Activated CD8-positive, alpha-beta T cell treated with anti-CD3 and anti-CD28 coated beads, Interleukin-2, amount 10 ng/mL, durations not matched to agents 7 days and 5 days (primary cell): ENCODE measurements at regions not wholly inside any gene's neighbourhood (a gene's known extent, or its start where the extent isn't known, plus 50 kb on each side); places are given as distances from the start of the nearest gene placed in this dataset.
"Not testable (repeated sequence)": the region's sequence is repeated elsewhere in the genome, so short reads cannot be mapped to it uniquely, and the experiment has no call there.

Source experiments
- ATAC-seq: fragments of 150-1000 bp; cut with Tn5 transposase; one replicate; pipeline ENCODE4 v1.10.0; 2021; ENCODE audit warnings: moderate library complexity
- CTCF ChIA-PET: fragments of 350-600 bp; sonication (Branson Sonifier 250); formaldehyde crosslinking; loops from one replicate; lab custom pipeline; 2021; ENCODE audit warnings: antibody characterized with exemption; lab: Charles Lee
- POLR2A ChIA-PET: fragments of 350-600 bp; sonication (Branson Sonifier 250); formaldehyde crosslinking; loops from one replicate; lab custom pipeline; 2021; ENCODE audit warnings: antibody characterized with exemption; lab: Charles Lee
- DNase-seq: peaks from one replicate; pipeline ENCODE4 v3.0.0-alpha.2; 2020
- H3K27ac Mint-ChIP-seq: one replicate; pipeline ENCODE4 v1.8.0; 2021; ENCODE audit warnings: mild to moderate bottlenecking, mixed read lengths
- H3K27me3 Mint-ChIP-seq: one replicate; pipeline ENCODE4 v1.8.0; 2021; ENCODE audit warnings: low read depth, mixed read lengths
- H3K36me3 Mint-ChIP-seq: one replicate; pipeline ENCODE4 v1.8.0; 2021; ENCODE audit warnings: low read depth, mixed read lengths
- H3K4me1 Mint-ChIP-seq: one replicate; pipeline ENCODE4 v1.8.0; 2021; ENCODE audit warnings: low read depth, mixed read lengths
- H3K4me3 Mint-ChIP-seq: one replicate; pipeline ENCODE4 v1.8.0; 2021; ENCODE audit warnings: mild to moderate bottlenecking, mixed read lengths
- H3K9me3 Mint-ChIP-seq: one replicate; pipeline ENCODE4 v1.8.0; 2022; ENCODE audit warnings: mixed read lengths; ENCODE audit not compliant: insufficient read depth

DNA sequence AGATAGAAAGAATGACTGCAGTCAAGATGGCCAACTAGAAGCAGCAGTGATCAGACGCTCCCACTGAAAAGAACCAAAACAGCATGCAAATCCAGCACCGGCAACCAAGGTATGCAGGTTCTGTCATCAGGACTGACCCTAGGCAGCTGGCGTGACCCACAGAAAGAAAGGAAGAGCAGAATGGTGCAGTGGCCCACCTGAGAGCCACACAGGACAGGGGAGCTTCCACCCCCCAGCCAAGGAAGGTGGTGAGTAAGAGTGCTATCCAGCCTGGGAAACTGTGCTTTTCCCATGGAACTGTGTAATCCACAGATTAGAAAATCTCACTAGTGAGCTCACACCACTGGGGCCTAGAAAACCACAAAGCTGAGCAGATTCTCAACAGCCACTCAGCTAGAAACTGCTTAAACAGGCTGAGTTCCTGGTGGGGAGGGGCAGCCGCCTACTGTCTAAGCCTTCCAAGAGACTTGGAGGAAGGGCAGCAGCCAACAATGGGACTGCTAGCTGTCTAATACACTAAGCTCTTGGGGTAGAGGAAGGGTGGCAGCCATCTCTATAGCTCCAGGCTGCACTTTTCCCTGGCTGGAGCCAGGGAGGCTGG, 127.9 kb downstream of the EVA1A start:
- no peak overlapping the region for H3K27ac Mint-ChIP-seq
- no peak overlapping the region for H3K4me3 Mint-ChIP-seq
- ChIA-PET POLR2A (no interaction called here), CTCF (interaction anchor here (1.2 to 1.3 kb wide), 2 partner anchors 19 to 244 kb away, joined by 3 read pairs; no protein-coding TSS in a partner anchor)
- DNase-seq (no peak), ATAC-seq (no peak)
- H3K27me3 Mint-ChIP-seq, result peaks cover 4% of the 10 kb centered on the region
- no peaks in the 10 kb centered on the region for H3K4me1 Mint-ChIP-seq
- H3K9me3 Mint-ChIP-seq, result no peaks in the 10 kb centered on the region
- H3K36me3 Mint-ChIP-seq, result no peaks in the 10 kb centered on the region

DNA sequence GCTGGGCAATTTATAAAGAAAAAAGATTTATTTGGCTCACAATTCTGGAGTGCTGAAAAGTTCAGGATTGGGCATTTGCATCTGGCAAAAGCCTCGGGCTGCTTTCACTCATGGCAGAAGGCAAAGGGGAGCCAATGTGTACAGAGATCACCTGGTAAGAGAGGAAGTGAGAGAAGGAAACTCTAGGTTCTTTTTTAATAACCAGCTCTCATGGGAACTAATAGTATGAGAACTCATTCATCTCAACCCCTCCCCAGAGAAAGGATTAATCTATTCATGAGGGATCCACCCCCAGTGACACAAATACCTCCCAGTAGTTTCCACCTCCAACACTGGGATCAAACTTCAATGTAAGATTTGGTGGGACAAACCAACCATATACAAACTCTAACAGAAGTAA, 129.0 kb downstream of the EVA1A start:
- H3K9me3 Mint-ChIP-seq, result no peaks in the 10 kb centered on the region

DNA sequence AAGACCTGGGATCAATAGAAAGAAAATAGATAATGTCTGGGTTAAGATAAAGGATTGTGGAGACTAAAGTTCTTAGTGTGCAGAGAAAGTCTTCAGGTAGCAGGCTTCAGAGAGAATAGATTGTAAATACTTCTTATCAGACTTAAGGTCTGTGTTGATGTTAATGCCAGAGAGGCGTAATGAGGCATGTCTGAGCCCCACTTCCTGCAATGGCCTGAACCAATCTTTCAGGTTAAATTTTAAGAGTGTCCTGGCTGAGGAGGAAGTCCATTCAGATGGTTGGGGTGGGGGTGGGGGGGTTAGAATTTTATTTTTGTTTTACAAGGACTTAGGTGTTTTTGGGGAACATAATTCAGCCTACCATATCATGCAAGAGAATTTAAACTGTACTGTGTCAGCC, 129.5 kb downstream of the EVA1A start:
- no peaks in the 10 kb centered on the region for H3K4me1 Mint-ChIP-seq
- H3K27ac Mint-ChIP-seq, result no peak overlapping the region
- DNase-seq, result no peak
- no peak for ATAC-seq
- H3K36me3 Mint-ChIP-seq, result no peaks in the 10 kb centered on the region
- peaks cover 4% of the 10 kb centered on the region for H3K27me3 Mint-ChIP-seq
- no peak overlapping the region for H3K4me3 Mint-ChIP-seq
- POLR2A ChIA-PET, result no interaction called here
- no peaks in the 10 kb centered on the region for H3K9me3 Mint-ChIP-seq
- CTCF ChIA-PET, result no interaction called here

More for the DNA sequence above, 129.0 kb downstream of the EVA1A start:
- H3K4me1 Mint-ChIP-seq, result no peaks in the 10 kb centered on the region
- H3K27ac Mint-ChIP-seq, result no peak overlapping the region
- no peak overlapping the region for H3K4me3 Mint-ChIP-seq
- CTCF ChIA-PET, result no interaction called here
- H3K36me3 Mint-ChIP-seq, result no peaks in the 10 kb centered on the region
- no peak for ATAC-seq
- POLR2A ChIA-PET, result no interaction called here
- no peak for DNase-seq
- H3K27me3 Mint-ChIP-seq, result peaks cover 4% of the 10 kb centered on the region

DNA sequence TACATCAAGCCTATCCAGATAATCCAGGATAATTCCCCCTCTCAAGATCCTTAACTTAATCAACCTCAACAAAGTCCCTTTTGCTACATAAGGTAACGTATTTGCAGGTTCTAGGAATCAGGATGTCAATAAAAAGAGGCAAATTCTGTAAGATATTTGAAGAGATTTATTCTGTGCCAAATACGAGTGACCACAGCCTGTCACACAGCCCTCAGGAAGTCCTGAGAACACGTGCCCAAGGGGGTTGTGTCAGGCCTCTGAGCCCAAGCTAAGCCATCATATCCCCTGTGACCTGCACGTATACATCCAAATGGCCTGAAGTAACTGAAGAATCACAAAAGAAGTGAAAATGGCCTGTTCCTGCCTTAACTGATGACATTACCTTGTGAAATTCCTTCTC, 130.3 kb downstream of the EVA1A start:
- POLR2A ChIA-PET, DNase-seq, CTCF ChIA-PET, H3K9me3 Mint-ChIP-seq, ATAC-seq, H3K36me3 Mint-ChIP-seq, H3K4me3 Mint-ChIP-seq, H3K27me3 Mint-ChIP-seq, H3K27ac Mint-ChIP-seq, H3K4me1 Mint-ChIP-seq: not testable (repeated sequence)

DNA sequence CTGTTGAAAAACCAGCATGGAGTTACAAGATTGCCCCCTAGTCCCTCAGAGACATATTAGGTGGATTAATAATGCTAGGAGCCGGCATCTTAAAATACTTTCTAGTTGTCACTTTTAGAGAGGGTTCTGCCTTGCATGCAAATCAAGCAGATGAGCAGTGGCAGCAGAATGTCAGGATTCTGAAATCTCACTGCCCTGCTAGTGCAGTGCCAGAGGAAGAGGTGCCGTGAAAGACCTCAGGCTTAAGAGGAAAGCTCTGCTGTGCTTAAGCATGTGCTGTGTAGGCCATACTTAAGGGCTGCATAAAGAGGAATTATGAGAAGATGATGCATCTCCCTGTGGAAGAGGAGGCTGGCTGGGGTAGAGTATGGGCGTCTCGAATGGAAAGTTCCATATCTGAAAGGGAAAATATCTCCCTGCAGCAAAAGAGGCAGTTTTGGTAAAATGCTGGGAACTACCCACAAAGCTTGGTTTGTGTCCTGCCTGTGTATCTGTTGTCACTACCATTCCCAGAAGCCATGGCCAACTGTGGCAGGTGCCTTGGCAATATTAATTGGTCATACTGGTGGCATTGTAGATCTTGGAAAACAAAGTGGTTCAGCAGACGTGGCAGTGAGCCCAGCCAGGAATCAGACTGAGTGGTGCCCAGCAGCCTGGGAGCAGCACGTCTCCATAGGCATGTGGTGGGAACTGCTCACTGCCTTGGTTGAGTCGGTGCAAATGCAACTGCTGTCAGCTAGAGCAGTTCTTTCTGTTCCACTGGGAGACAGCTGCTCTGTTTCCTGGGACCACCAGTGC, 131.9 kb downstream of the EVA1A start:
- Mint-ChIP-seq H3K36me3 (no peaks in the 10 kb centered on the region), H3K4me1 (no peaks in the 10 kb centered on the region), H3K27ac (no peak overlapping the region), H3K27me3 (peaks cover 2% of the 10 kb centered on the region), H3K4me3 (no peak overlapping the region), H3K9me3 (no peaks in the 10 kb centered on the region)
- POLR2A ChIA-PET, result no interaction called here
- no peak for DNase-seq
- no peak for ATAC-seq
- CTCF ChIA-PET, result no interaction called here

GRCh38 chr2:75428060-75428459, 132.7 kb downstream of the EVA1A start:
- H3K4me1 Mint-ChIP-seq, result no peaks in the 10 kb centered on the region
- H3K27ac Mint-ChIP-seq, result no peak overlapping the region
- H3K27me3 Mint-ChIP-seq, result peaks cover 2% of the 10 kb centered on the region
- no peak overlapping the region for H3K4me3 Mint-ChIP-seq
- ChIA-PET POLR2A (no interaction called here), CTCF (no interaction called here)
- ATAC-seq (no peak), DNase-seq (no peak)
- no peaks in the 10 kb centered on the region for H3K9me3 Mint-ChIP-seq
- no peaks in the 10 kb centered on the region for H3K36me3 Mint-ChIP-seq

- no peaks in the 10 kb centered on the region for H3K9me3 Mint-ChIP-seq
- H3K27me3 Mint-ChIP-seq, result peaks cover 2% of the 10 kb centered on the region
- no peaks in the 10 kb centered on the region for H3K4me1 Mint-ChIP-seq
- ATAC-seq (no peak), DNase-seq (no peak)
- no peak overlapping the region for H3K4me3 Mint-ChIP-seq
- no peaks in the 10 kb centered on the region for H3K36me3 Mint-ChIP-seq
- ChIA-PET POLR2A (no interaction called here), CTCF (no interaction called here)
- no peak overlapping the region for H3K27ac Mint-ChIP-seq
Measured at GRCh38 chr2:75424936-75425619, 135.7 kb downstream of the EVA1A start.

GRCh38 chr2:75421986-75422385, 138.8 kb downstream of the EVA1A start:
- CTCF ChIA-PET, result no interaction called here
- Mint-ChIP-seq H3K27ac (no peak overlapping the region), H3K9me3 (no peaks in the 10 kb centered on the region), H3K27me3 (no peaks in the 10 kb centered on the region), H3K4me1 (peaks cover 2% of the 10 kb centered on the region), H3K36me3 (no peaks in the 10 kb centered on the region), H3K4me3 (no peak overlapping the region)
- no peak for ATAC-seq
- DNase-seq, result no peak
- POLR2A ChIA-PET, result no interaction called here

GRCh38 chr2:75416420-75417342, 144.1 kb downstream of the EVA1A start:
- Mint-ChIP-seq H3K4me3 (peak overlapping the region; percentile 17), H3K9me3 (no peaks in the 10 kb centered on the region), H3K4me1 (peaks cover 13% of the 10 kb centered on the region), H3K27ac (peak overlapping the region; percentile 50), H3K27me3 (no peaks in the 10 kb centered on the region), H3K36me3 (no peaks in the 10 kb centered on the region)
- ATAC-seq (peak; percentile 78), DNase-seq (peak; percentile 40)
- ChIA-PET POLR2A (interaction anchor here (1.2 kb wide), 1 partner anchor 230 kb away, joined by 3 read pairs; the partner anchor contains the start of gene MRPL19), CTCF (interaction anchor here (1.0 kb wide), 1 partner anchor 8 kb away, joined by 3 read pairs; no protein-coding TSS in a partner anchor)

DNA sequence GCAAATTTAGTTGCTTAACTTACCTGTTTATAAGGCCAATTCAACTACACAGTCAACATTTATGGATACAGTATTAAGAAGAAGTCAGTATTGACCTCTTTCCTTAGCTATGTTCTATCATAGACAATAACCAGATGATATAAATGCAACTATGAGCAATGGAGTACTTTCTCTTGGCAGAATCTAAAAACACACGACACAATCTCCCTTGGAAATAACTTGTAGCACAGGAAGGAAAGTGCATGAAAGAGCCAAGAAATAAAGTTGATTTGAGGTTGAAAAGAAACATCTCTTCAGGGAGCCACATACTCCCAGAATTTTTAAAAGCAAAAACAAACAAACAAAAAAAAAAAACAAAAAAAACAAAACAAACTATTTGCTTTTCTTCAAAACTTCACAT, 145.0 kb downstream of the EVA1A start:
- ChIA-PET CTCF (no interaction called here), POLR2A (no interaction called here)
- no peak overlapping the region for H3K4me3 Mint-ChIP-seq
- H3K36me3 Mint-ChIP-seq, result no peaks in the 10 kb centered on the region
- DNase-seq (no peak), ATAC-seq (no peak)
- H3K27ac Mint-ChIP-seq, result no peak overlapping the region
- H3K9me3 Mint-ChIP-seq, result no peaks in the 10 kb centered on the region
- H3K4me1 Mint-ChIP-seq, result peaks cover 13% of the 10 kb centered on the region
- no peaks in the 10 kb centered on the region for H3K27me3 Mint-ChIP-seq

GRCh38 chr2:75415111-75415626, 145.6 kb downstream of the EVA1A start:
- H3K27ac Mint-ChIP-seq, result no peak overlapping the region
- peaks cover 5% of the 10 kb centered on the region for H3K9me3 Mint-ChIP-seq
- ChIA-PET CTCF (interaction anchor here (1.3 kb wide), 1 partner anchor 10 kb away, joined by 5 read pairs; no protein-coding TSS in a partner anchor), POLR2A (no interaction called here)
- no peak overlapping the region for H3K4me3 Mint-ChIP-seq
- H3K4me1 Mint-ChIP-seq, result peaks cover 13% of the 10 kb centered on the region
- ATAC-seq (no peak), DNase-seq (no peak)
- no peaks in the 10 kb centered on the region for H3K36me3 Mint-ChIP-seq
- H3K27me3 Mint-ChIP-seq, result no peaks in the 10 kb centered on the region
